Breast epithelium (tissue), 3 donors: ENCODE measurements at regions not wholly inside any gene's neighbourhood (a gene's known extent, or its start where the extent isn't known, plus 50 kb on each side); places are given as distances from the start of the nearest gene placed in this dataset.
"Not testable (repeated sequence)": the region's sequence is repeated elsewhere in the genome, so short reads cannot be mapped to it uniquely, and the experiment has no call there.

Experiments
- POLR2A ChIP-seq: fragments of 450-650 bp; IDR thresholded peaks from one replicate; pipeline ENCODE4 v1.6.1; 2016; ENCODE audit warnings: antibody characterized with exemption, mild to moderate bottlenecking, moderate library complexity
- TF ChIP-seq, protein P1 (sequence below), 3 donors: fragments of 450-650 bp; IDR thresholded peaks; one replicate each; pipeline ENCODE4 v1.5.1; 2016 to 2017; ENCODE audit warnings: antibody characterized with exemption in 3 of 3, mild to moderate bottlenecking in 3 of 3, moderate library complexity in 3 of 3

DNA sequence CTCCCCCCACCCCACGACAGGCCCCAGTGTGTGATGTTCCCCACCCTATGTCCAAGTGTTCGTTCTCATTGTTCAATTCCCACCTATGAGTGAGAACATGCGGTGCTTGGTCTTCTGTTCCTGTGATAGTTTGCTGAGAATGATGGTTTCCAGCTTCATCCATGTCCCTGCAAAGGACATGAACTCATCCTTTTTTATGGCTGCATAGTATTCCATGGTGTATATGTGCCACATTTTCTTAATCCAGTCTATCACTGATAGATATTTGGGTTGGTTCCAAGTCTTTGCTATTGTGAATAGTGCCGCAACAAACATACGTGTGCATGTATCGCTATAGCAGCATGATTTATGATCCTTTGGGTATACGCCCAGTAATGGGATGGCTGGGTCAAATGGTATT is 139.0 kb downstream of the EPC1 start:
- TF ChIP-seq, protein P1, sequence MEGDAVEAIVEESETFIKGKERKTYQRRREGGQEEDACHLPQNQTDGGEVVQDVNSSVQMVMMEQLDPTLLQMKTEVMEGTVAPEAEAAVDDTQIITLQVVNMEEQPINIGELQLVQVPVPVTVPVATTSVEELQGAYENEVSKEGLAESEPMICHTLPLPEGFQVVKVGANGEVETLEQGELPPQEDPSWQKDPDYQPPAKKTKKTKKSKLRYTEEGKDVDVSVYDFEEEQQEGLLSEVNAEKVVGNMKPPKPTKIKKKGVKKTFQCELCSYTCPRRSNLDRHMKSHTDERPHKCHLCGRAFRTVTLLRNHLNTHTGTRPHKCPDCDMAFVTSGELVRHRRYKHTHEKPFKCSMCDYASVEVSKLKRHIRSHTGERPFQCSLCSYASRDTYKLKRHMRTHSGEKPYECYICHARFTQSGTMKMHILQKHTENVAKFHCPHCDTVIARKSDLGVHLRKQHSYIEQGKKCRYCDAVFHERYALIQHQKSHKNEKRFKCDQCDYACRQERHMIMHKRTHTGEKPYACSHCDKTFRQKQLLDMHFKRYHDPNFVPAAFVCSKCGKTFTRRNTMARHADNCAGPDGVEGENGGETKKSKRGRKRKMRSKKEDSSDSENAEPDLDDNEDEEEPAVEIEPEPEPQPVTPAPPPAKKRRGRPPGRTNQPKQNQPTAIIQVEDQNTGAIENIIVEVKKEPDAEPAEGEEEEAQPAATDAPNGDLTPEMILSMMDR (IDR thresholded peaks at IDR 0.05), result not testable (repeated sequence)
- not testable (repeated sequence) for TF ChIP-seq POLR2A
